ENCODE measurements at regions not wholly inside any gene's neighbourhood (a gene's known extent, or its start where the extent isn't known, plus 50 kb on each side); places are given as distances from the start of the nearest gene placed in this dataset.
"Not testable (repeated sequence)": the region's sequence is repeated elsewhere in the genome, so short reads cannot be mapped to it uniquely, and the experiment has no call there.

- intact Hi-C loops (cut with DNase I) = no loop called here
- H3K36me3 ChIP-seq (ENCODE audit: insufficient read depth in 1 of 2, low read depth in 1 of 2) = no peaks in the 10 kb centered on the region
- H3K27me3 ChIP-seq (ENCODE audit: insufficient read depth in 3 of 3, low read length in 2 of 3) = no peaks in the 10 kb centered on the region
- no peaks in the 10 kb centered on the region for H3K4me1 ChIP-seq
- no peak overlapping the region for H3K4me3 ChIP-seq
- TF ChIP-seq CTCF (IDR thresholded peaks at IDR 0.05) = no peak
- no peak for ATAC-seq
- no peak overlapping the region for H3K27ac ChIP-seq
- H3K9me3 ChIP-seq = no peaks in the 10 kb centered on the region
- no peak for DNase-seq
- whole genome bisulfite sequencing, 3 donors = 76 to 86% (median 82%) methylated on average over 2 of the region's 2 CpGs
Observed at GRCh38 chr5:128711216-128711615, 173.2 kb upstream of the FBN2 start.

GRCh38 chr5:128714551-128714950, 176.5 kb upstream of the FBN2 start:
- ATAC-seq (no peak), DNase-seq (no peak)
- Histone ChIP-seq H3K4me3 (no peak overlapping the region), H3K36me3 (ENCODE audit: insufficient read depth in 1 of 2, low read depth in 1 of 2) (no peaks in the 10 kb centered on the region), H3K9me3 (no peaks in the 10 kb centered on the region), H3K27ac (no peak overlapping the region), H3K27me3 (ENCODE audit: insufficient read depth in 3 of 3, low read length in 2 of 3) (no peaks in the 10 kb centered on the region), H3K4me1 (no peaks in the 10 kb centered on the region)
- 83 to 100% (median 93%) methylated on average over 1 of the region's 1 CpG for WGBS, 3 donors
- intact Hi-C loops (cut with DNase I) = no loop called here
- TF ChIP-seq CTCF (IDR thresholded peaks at IDR 0.05) = no peak

GRCh38 chr5:128722551-128722950, 184.5 kb upstream of the FBN2 start:
- no peak for DNase-seq
- intact Hi-C loops (cut with DNase I) = no loop called here
- H3K9me3 ChIP-seq = no peaks in the 10 kb centered on the region

GRCh38 chr5:128730021-128730420, 192.0 kb upstream of the FBN2 start:
- DNase-seq; H3K9me3 ChIP-seq; H3K36me3 ChIP-seq (ENCODE audit: insufficient read depth in 1 of 2, low read depth in 1 of 2); H3K27me3 ChIP-seq (ENCODE audit: insufficient read depth in 3 of 3, low read length in 2 of 3); H3K4me1 ChIP-seq; H3K27ac ChIP-seq; ATAC-seq; H3K4me3 ChIP-seq; intact Hi-C loops (cut with DNase I): not testable (repeated sequence)
- 32 to 45% (median 41%) methylated on average over 2 of the region's 2 CpGs for WGBS, 3 donors

More at GRCh38 chr5:128722551-128722950, 184.5 kb upstream of the FBN2 start:
- no peak overlapping the region for H3K27ac ChIP-seq
- ATAC-seq = no peak
- H3K27me3 ChIP-seq (ENCODE audit: insufficient read depth in 3 of 3, low read length in 2 of 3) = no peaks in the 10 kb centered on the region
- no peaks in the 10 kb centered on the region for H3K4me1 ChIP-seq
- H3K4me3 ChIP-seq = no peak overlapping the region
- TF ChIP-seq CTCF (IDR thresholded peaks at IDR 0.05) = no peak
- no peaks in the 10 kb centered on the region for H3K36me3 ChIP-seq (ENCODE audit: insufficient read depth in 1 of 2, low read depth in 1 of 2)
- WGBS, 3 donors = 73 to 82% (median 81%) methylated on average over 1 of the region's 1 CpG

- WGBS, 3 donors = 92 to 98% (median 92%) methylated on average over 4 of the region's 4 CpGs
- DNase-seq = not testable (repeated sequence)
Observed at GRCh38 chr5:128735656-128736055, 197.6 kb upstream of the FBN2 start.

GRCh38 chr5:128736553-128736952, 198.5 kb upstream of the FBN2 start:
- no peak for ATAC-seq
- Histone ChIP-seq H3K9me3 (no peaks in the 10 kb centered on the region), H3K36me3 (ENCODE audit: insufficient read depth in 1 of 2, low read depth in 1 of 2) (no peaks in the 10 kb centered on the region), H3K4me3 (no peak overlapping the region), H3K4me1 (no peaks in the 10 kb centered on the region), H3K27ac (no peak overlapping the region), H3K27me3 (ENCODE audit: insufficient read depth in 3 of 3, low read length in 2 of 3) (no peaks in the 10 kb centered on the region)
- no peak for TF ChIP-seq CTCF (IDR thresholded peaks at IDR 0.05)
- intact Hi-C loops (cut with DNase I) = no loop called here
- no peak for DNase-seq
- 26 to 50% (median 29%) methylated on average over 1 of the region's 1 CpG for WGBS, 3 donors

More at GRCh38 chr5:128735656-128736055, 197.6 kb upstream of the FBN2 start:
- ATAC-seq; H3K36me3 ChIP-seq (ENCODE audit: insufficient read depth in 1 of 2, low read depth in 1 of 2); H3K4me1 ChIP-seq; H3K27ac ChIP-seq; intact Hi-C loops (cut with DNase I); H3K27me3 ChIP-seq (ENCODE audit: insufficient read depth in 3 of 3, low read length in 2 of 3); H3K9me3 ChIP-seq; H3K4me3 ChIP-seq: not testable (repeated sequence)
